ENCODE measurements at regions not wholly inside any gene's neighbourhood (a gene's known extent, or its start where the extent isn't known, plus 50 kb on each side); places are given as distances from the start of the nearest gene placed in this dataset.
A peak's percentile ranks its signal among the peaks of the same experiment; 100 is the strongest.

DNA sequence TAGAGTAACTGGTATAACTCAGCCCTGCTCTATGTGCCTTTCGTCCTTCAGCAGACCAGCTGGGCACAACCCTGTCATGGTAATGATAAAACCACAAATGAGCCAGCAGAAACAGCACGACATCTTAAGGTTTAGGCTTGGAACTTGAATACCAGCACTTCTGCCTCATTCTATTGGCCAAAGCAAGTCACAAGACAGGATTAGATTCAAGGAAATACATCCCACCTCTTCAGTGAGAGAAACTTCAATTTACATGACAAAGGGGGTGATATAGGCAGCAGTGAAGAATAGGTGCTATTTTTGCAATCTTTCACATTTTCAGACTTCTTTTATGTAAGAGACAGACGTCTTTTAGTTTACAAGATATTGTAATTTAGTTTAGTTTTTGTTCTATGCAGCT, 69.8 kb upstream of the SLC35F1 start:
- Mint-ChIP-seq H3K9me3 (ENCODE audit: low read depth, unreplicated experiment) (no peaks in the 10 kb centered on the region), H3K4me3 (ENCODE audit: low read depth, unreplicated experiment) (no peak overlapping the region), H3K4me1 (ENCODE audit: low read depth, unreplicated experiment) (no peaks in the 10 kb centered on the region), H3K27me3 (ENCODE audit: unreplicated experiment) (no peaks in the 10 kb centered on the region), H3K36me3 (ENCODE audit: insufficient read depth, unreplicated experiment) (no peaks in the 10 kb centered on the region), H3K27ac (ENCODE audit: unreplicated experiment) (no peak overlapping the region)
- TF ChIP-seq, protein P1, sequence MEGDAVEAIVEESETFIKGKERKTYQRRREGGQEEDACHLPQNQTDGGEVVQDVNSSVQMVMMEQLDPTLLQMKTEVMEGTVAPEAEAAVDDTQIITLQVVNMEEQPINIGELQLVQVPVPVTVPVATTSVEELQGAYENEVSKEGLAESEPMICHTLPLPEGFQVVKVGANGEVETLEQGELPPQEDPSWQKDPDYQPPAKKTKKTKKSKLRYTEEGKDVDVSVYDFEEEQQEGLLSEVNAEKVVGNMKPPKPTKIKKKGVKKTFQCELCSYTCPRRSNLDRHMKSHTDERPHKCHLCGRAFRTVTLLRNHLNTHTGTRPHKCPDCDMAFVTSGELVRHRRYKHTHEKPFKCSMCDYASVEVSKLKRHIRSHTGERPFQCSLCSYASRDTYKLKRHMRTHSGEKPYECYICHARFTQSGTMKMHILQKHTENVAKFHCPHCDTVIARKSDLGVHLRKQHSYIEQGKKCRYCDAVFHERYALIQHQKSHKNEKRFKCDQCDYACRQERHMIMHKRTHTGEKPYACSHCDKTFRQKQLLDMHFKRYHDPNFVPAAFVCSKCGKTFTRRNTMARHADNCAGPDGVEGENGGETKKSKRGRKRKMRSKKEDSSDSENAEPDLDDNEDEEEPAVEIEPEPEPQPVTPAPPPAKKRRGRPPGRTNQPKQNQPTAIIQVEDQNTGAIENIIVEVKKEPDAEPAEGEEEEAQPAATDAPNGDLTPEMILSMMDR (IDR thresholded peaks at IDR 0.05; ENCODE audit: unreplicated experiment), result no peak
- BruUV-seq (replicated peaks), result no TSS peak
- no peak for DNase-seq
- intact Hi-C loops (cut with micrococcal nuclease; ENCODE audit: unreplicated experiment), result no loop called here
- CTCF ChIA-PET, result interaction anchor here (0.6 kb wide), 1 partner anchor 64 kb away, joined by 5 read pairs; no protein-coding TSS in a partner anchor

DNA sequence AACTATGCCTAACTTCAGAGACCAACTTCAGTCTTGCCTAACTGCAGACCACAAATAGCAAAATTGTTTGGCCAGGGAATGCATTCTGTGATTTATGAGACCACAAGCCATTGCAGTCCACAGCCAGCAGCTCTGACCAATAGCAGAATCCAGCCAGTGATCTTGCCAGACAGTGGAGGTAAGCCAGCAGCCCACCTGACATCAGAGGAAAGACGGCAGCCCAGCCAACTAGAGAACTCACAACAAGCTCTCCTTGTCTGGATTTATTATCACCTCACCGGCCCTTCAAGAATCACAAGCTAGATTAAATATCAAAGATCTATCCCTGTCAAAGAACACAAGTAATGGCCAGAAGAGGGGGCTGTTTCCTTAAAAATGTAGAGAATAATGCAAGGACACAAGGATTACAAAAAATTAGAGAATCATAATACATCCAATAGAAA, 66.5 kb upstream of the SLC35F1 start:
- peak; percentile 47 for DNase-seq
- intact Hi-C loops (cut with micrococcal nuclease; ENCODE audit: unreplicated experiment), result loop anchor here (1.0 to 10.0 kb wide), 5 partner anchors 137 to 934 kb away; no protein-coding TSS in a partner anchor
- Mint-ChIP-seq H3K4me3 (ENCODE audit: low read depth, unreplicated experiment) (no peak overlapping the region), H3K27me3 (ENCODE audit: unreplicated experiment) (no peaks in the 10 kb centered on the region), H3K9me3 (ENCODE audit: low read depth, unreplicated experiment) (no peaks in the 10 kb centered on the region), H3K4me1 (ENCODE audit: low read depth, unreplicated experiment) (no peaks in the 10 kb centered on the region), H3K36me3 (ENCODE audit: insufficient read depth, unreplicated experiment) (no peaks in the 10 kb centered on the region), H3K27ac (ENCODE audit: unreplicated experiment) (no peak overlapping the region)
- CTCF ChIA-PET, result interaction anchor here (0.6 to 1.1 kb wide), 5 partner anchors 9 to 740 kb away, joined by 3 to 6 read pairs (median 3); no protein-coding TSS in a partner anchor
- no TSS peak for BruUV-seq (replicated peaks)
- TF ChIP-seq, protein P1 (IDR thresholded peaks at IDR 0.05; ENCODE audit: unreplicated experiment), result no peak

DNA sequence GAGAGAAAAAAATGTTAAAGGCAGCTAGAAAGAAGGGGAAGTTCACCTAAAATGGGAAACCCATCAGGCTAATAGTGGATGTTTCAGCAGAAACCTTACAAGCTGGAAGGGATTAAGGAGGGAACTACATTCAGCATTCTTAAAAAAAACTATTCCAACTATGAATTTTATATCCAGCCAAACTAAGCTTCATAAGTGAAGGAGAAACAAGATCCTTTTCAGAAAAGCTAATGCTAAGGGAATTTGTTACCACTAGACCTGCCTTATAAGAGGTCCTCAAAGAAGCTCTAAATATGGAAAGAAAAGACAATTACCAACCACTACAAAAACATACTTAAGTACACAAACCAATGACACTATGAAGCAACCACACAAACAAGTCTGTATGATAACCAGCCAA, 59.2 kb upstream of the SLC35F1 start:
- no peaks in the 10 kb centered on the region for H3K36me3 Mint-ChIP-seq (ENCODE audit: insufficient read depth, unreplicated experiment)
- no TSS peak for BruUV-seq (replicated peaks)
- H3K4me1 Mint-ChIP-seq (ENCODE audit: low read depth, unreplicated experiment), result no peaks in the 10 kb centered on the region
- CTCF ChIA-PET, result no interaction called here
- no peak overlapping the region for H3K27ac Mint-ChIP-seq (ENCODE audit: unreplicated experiment)
- H3K27me3 Mint-ChIP-seq (ENCODE audit: unreplicated experiment), result no peaks in the 10 kb centered on the region
- no peak overlapping the region for H3K4me3 Mint-ChIP-seq (ENCODE audit: low read depth, unreplicated experiment)
- no peak for DNase-seq
- H3K9me3 Mint-ChIP-seq (ENCODE audit: low read depth, unreplicated experiment), result peaks cover 4% of the 10 kb centered on the region
- TF ChIP-seq, protein P1 (IDR thresholded peaks at IDR 0.05; ENCODE audit: unreplicated experiment), result no peak
- intact Hi-C loops (cut with micrococcal nuclease; ENCODE audit: unreplicated experiment), result loop anchor here (10.0 kb wide), 2 partner anchors 737 to 927 kb away; no protein-coding TSS in a partner anchor

DNA sequence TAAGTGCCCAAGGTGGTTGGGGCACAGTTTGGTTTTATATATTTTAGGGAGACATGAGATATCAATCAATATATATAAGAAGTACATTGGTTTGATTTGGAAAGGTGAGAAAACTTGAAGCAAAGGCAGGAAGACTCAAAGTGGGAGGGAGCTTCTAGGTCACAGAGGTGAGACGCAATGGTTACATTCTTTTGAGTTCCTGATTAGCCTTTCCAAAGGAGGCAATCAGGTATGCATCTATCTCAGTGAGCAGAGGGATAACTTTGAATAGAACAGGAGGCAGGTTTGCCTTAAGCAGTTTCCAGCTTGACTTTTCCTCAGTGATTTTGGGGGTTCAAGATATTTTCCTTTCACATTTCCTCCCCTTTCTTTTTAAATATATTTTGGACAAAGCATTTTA, 58.0 kb upstream of the SLC35F1 start:
- Mint-ChIP-seq H3K36me3 (ENCODE audit: insufficient read depth, unreplicated experiment) (no peaks in the 10 kb centered on the region), H3K9me3 (ENCODE audit: low read depth, unreplicated experiment) (peaks cover 5% of the 10 kb centered on the region), H3K27ac (ENCODE audit: unreplicated experiment) (no peak overlapping the region), H3K4me1 (ENCODE audit: low read depth, unreplicated experiment) (no peaks in the 10 kb centered on the region), H3K27me3 (ENCODE audit: unreplicated experiment) (no peaks in the 10 kb centered on the region), H3K4me3 (ENCODE audit: low read depth, unreplicated experiment) (no peak overlapping the region)
- intact Hi-C loops (cut with micrococcal nuclease; ENCODE audit: unreplicated experiment), result loop anchor here (10.0 kb wide), 2 partner anchors 736 to 926 kb away; no protein-coding TSS in a partner anchor
- TF ChIP-seq, protein P1 (IDR thresholded peaks at IDR 0.05; ENCODE audit: unreplicated experiment), result no peak
- DNase-seq, result no peak
- no TSS peak for BruUV-seq (replicated peaks)
- CTCF ChIA-PET, result interaction anchor here (0.9 kb wide), 1 partner anchor 8 kb away, joined by 3 read pairs; no protein-coding TSS in a partner anchor
